Neuron (in vitro differentiated cells): ENCODE measurements at regions not wholly inside any gene's neighbourhood (a gene's known extent, or its start where the extent isn't known, plus 50 kb on each side); places are given as distances from the start of the nearest gene placed in this dataset.

Experiments used
- H2AFZ ChIP-seq: one replicate; pipeline ENCODE4 v1.6.1; 2013; ENCODE audit warnings: low read depth, mild to moderate bottlenecking, inconsistent platforms, low read length, moderate library complexity
- H3K27me3 ChIP-seq: one replicate; pipeline ENCODE4 v1.6.1; 2013; ENCODE audit warnings: low read length; ENCODE audit not compliant: insufficient read depth
- H3K36me3 ChIP-seq: one replicate; pipeline ENCODE4 v1.6.1; 2013; ENCODE audit warnings: low read length; ENCODE audit not compliant: insufficient read depth
- H3K4me1 ChIP-seq: one replicate; pipeline ENCODE4 v1.6.1; 2013; ENCODE audit warnings: low read length; ENCODE audit not compliant: insufficient read depth
- H3K4me3 ChIP-seq: 2 replicates; pipeline ENCODE4 v1.5.1; 2013; ENCODE audit warnings: mild to moderate bottlenecking, low read length, moderate library complexity
- H3K9me3 ChIP-seq: one replicate; pipeline ENCODE4 v1.6.1; 2013; ENCODE audit warnings: low read length

GRCh38 chr16:86863609-86864008, 285.3 kb downstream of the FOXL1 start:
- Histone ChIP-seq H3K4me3 (no peak overlapping the region), H3K4me1 (no peaks in the 10 kb centered on the region), H3K36me3 (no peaks in the 10 kb centered on the region), H3K27me3 (no peaks in the 10 kb centered on the region), H2AFZ (no peak overlapping the region), H3K9me3 (no peaks in the 10 kb centered on the region)

DNA sequence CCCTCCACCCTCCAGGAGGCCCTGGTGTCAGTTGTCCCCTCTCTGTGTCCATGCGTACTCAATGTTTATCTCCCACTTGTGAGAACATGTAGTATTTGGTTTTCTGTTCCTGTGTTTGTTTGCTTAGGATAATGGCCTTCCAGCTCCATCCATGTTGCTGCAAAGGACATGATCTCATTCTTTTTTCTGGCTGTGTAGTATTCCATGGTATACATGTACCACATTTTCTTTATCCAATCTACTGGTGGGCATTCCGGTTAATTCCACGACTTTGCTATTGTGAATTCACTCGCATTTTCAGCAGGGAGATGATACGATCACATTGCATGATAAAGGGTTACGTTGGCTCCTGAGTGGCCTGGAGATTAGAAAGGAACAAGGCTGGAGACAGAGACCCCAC, 286.2 kb downstream of the FOXL1 start:
- Histone ChIP-seq H3K27me3 (no peaks in the 10 kb centered on the region), H3K4me3 (no peak overlapping the region), H3K4me1 (no peaks in the 10 kb centered on the region), H2AFZ (no peak overlapping the region), H3K9me3 (no peaks in the 10 kb centered on the region), H3K36me3 (no peaks in the 10 kb centered on the region)

GRCh38 chr16:86865851-86866662, 287.7 kb downstream of the FOXL1 start:
- H3K4me1 ChIP-seq, result no peaks in the 10 kb centered on the region
- H3K27me3 ChIP-seq, result no peaks in the 10 kb centered on the region
- H3K9me3 ChIP-seq, result no peaks in the 10 kb centered on the region
- H3K36me3 ChIP-seq, result no peaks in the 10 kb centered on the region
- H2AFZ ChIP-seq, result no peak overlapping the region
- no peak overlapping the region for H3K4me3 ChIP-seq

GRCh38 chr16:86866986-86867722, 288.8 kb downstream of the FOXL1 start:
- Histone ChIP-seq H3K4me1 (no peaks in the 10 kb centered on the region), H3K9me3 (no peaks in the 10 kb centered on the region), H3K36me3 (no peaks in the 10 kb centered on the region), H3K4me3 (no peak overlapping the region), H3K27me3 (no peaks in the 10 kb centered on the region), H2AFZ (no peak overlapping the region)

DNA sequence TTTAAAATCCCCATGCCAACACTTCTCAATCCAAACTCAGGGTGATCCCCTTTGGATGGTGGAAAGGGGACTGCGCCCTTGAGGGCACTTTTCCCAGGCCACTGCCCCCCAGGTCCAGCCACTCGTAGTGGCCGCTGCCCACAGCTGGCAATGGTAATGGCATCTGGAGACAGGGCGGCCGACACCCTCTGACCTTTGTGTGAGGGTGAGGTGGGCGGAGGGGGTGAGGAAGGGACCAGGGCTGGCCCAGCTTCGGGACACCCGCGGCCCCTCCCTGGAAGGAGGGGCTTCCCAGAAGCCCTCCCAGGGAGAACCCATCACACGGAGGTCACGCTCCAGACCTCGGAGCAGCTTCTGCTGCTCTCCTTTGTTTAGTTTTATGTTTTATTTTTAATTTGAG, 289.7 kb downstream of the FOXL1 start:
- Histone ChIP-seq H3K27me3 (no peaks in the 10 kb centered on the region), H3K4me3 (no peak overlapping the region), H3K9me3 (peaks cover 2% of the 10 kb centered on the region), H3K4me1 (no peaks in the 10 kb centered on the region), H3K36me3 (no peaks in the 10 kb centered on the region), H2AFZ (no peak overlapping the region)

DNA sequence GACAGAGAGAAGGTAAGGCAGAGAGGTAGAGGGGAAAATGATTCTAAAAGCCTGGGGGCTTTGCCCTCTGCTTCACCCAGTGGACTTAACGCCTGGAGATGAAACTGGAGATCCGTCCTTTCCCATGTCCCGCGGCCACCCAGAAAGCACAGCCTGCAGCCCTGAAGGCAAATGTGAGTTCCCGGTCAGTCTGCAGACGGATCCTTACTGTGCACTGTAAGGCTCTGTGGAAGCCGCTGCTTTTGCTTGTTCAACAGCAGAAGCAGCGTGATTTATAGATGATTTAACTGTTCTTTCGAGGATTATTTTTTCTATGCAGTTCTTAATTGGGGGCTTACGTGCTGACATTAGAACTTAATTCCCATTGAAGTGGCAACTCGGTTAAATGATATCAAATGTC, 290.4 kb downstream of the FOXL1 start:
- Histone ChIP-seq H3K4me3 (no peak overlapping the region), H3K36me3 (no peaks in the 10 kb centered on the region), H3K9me3 (peaks cover 3% of the 10 kb centered on the region), H2AFZ (no peak overlapping the region), H3K27me3 (no peaks in the 10 kb centered on the region), H3K4me1 (no peaks in the 10 kb centered on the region)

DNA sequence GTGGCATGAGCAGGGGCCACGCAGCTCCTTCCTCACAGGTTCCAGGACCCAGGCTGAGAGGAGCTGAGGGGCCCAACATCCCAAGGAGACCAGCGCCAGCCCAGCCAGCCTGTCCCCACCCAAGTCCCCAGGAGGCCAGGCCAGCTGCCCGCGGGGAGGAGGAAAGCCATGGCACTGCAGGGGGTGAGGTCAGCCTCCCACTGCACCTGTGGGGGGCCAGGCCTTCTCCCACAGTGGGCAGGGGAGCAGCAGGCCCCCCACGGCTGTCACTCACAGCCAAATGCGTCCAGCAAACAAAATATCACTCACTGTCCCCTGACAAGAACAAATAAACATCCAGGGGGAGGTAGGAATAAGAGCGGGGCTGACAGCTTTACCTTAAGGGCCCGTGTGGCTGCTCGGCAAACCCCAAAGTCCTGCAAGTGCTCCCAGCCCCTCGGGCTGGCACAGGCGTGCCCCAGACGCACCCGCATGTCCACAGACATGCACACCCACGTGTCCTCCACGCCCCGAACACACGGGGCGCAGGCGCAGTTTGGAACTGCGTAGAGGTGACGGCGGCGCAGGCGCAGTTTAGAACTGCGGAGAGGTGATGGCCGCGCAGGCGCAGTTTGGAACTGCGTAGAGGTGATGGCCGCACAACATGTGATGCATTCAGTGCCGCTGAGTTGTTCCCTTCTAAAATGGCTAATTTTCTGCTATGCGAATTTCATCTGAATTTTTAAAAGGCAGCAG, 291.1 kb downstream of the FOXL1 start:
- H3K4me3 ChIP-seq, result no peak overlapping the region
- H3K27me3 ChIP-seq, result no peaks in the 10 kb centered on the region
- no peaks in the 10 kb centered on the region for H3K36me3 ChIP-seq
- H3K4me1 ChIP-seq, result no peaks in the 10 kb centered on the region
- H2AFZ ChIP-seq, result no peak overlapping the region
- peaks cover 3% of the 10 kb centered on the region for H3K9me3 ChIP-seq

- no peaks in the 10 kb centered on the region for H3K4me1 ChIP-seq
- no peaks in the 10 kb centered on the region for H3K27me3 ChIP-seq
- H2AFZ ChIP-seq, result no peak overlapping the region
- no peaks in the 10 kb centered on the region for H3K36me3 ChIP-seq
- H3K4me3 ChIP-seq, result no peak overlapping the region
- H3K9me3 ChIP-seq, result peaks cover 3% of the 10 kb centered on the region
Measured at GRCh38 chr16:86870380-86870779, 292.0 kb downstream of the FOXL1 start.

DNA sequence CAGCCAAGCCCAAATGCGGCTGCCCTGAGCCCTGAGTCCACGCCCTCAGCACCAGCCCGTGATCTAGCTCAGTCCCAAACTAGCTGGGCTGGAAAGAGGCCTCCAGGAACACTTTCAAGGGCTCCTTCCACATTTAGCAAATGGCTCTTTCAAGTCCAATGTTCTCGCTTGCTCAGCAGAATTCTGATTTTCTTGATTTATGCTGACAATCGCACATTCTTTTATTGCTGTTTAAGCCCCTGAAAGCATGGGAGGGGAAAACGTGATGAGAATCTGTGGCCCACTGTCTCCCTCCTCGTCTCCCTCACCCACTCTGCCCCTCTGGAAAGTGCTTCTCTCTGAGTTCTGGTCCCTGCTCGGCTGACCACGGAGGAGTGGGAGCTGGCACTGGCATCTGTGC, 293.8 kb downstream of the FOXL1 start:
- Histone ChIP-seq H2AFZ (no peak overlapping the region), H3K9me3 (peaks cover 3% of the 10 kb centered on the region), H3K4me3 (no peak overlapping the region), H3K4me1 (no peaks in the 10 kb centered on the region), H3K27me3 (no peaks in the 10 kb centered on the region), H3K36me3 (no peaks in the 10 kb centered on the region)

- Histone ChIP-seq H3K4me3 (no peak overlapping the region), H2AFZ (no peak overlapping the region), H3K4me1 (no peaks in the 10 kb centered on the region), H3K27me3 (peaks cover under 1% of the 10 kb centered on the region), H3K9me3 (peaks cover 3% of the 10 kb centered on the region), H3K36me3 (no peaks in the 10 kb centered on the region)
Measured at GRCh38 chr16:86872833-86873232, 294.5 kb downstream of the FOXL1 start.

- H3K4me1 ChIP-seq, result no peaks in the 10 kb centered on the region
- peaks cover 3% of the 10 kb centered on the region for H3K9me3 ChIP-seq
- no peak overlapping the region for H2AFZ ChIP-seq
- no peak overlapping the region for H3K4me3 ChIP-seq
- peaks cover 4% of the 10 kb centered on the region for H3K27me3 ChIP-seq
- no peaks in the 10 kb centered on the region for H3K36me3 ChIP-seq
Measured at GRCh38 chr16:86874141-86874540, 295.8 kb downstream of the FOXL1 start.

DNA sequence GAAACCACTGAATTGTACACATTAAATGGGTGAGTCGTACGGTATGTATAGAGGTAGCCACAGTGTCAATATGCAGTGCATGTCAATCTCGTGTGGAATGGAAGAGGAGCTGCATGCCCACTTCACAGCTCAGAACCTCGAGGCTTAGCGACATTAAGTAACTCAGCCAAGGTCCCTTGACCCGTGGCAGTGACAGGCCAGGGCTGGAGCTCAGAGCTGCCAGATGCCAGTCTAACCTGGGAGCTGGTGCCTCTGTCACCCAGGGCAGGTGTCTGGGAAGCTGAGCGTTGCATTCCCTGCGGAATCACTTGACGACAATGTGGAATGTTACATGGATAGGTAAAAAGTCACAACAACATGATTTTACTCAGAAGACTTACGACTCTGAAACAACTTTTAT, 298.1 kb downstream of the FOXL1 start:
- H3K4me1 ChIP-seq, result no peaks in the 10 kb centered on the region
- no peak overlapping the region for H2AFZ ChIP-seq
- H3K9me3 ChIP-seq, result peaks cover 3% of the 10 kb centered on the region
- H3K27me3 ChIP-seq, result peaks cover 7% of the 10 kb centered on the region
- H3K36me3 ChIP-seq, result no peaks in the 10 kb centered on the region
- no peak overlapping the region for H3K4me3 ChIP-seq

DNA sequence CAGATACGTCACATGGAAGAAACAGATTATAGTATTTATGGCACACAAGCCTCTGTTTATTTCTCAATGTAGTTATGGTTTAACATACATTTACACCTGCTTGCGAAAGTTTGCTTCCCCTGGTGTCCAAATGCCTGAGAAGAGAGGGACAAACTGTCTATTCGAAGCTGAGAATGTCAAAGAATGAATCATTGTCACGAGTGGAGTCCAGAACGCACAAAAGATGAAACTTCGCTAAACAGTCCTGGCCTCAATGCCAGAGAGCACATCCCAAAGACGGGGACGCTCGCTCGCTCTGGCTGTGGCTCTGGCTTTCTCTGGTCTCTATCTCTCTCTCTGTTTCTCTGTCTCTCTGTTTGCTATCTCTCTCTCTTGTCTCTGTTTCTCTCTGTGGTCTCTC, 298.8 kb downstream of the FOXL1 start:
- Histone ChIP-seq H3K27me3 (peaks cover 7% of the 10 kb centered on the region), H3K9me3 (peaks cover 3% of the 10 kb centered on the region), H2AFZ (no peak overlapping the region), H3K4me1 (no peaks in the 10 kb centered on the region), H3K36me3 (no peaks in the 10 kb centered on the region), H3K4me3 (no peak overlapping the region)
